HepG2 (cell line): ENCODE measurements at regions not wholly inside any gene's neighbourhood (a gene's known extent, or its start where the extent isn't known, plus 50 kb on each side); places are given as distances from the start of the nearest gene placed in this dataset.

Experiments
- ATAC-seq: fragments of 200-7000 bp; cut with Tn5 transposase; 3 replicates; pipeline ENCODE4 v1.9.1; 2020; ENCODE audit warnings: mild to moderate bottlenecking, moderate library complexity
- BruUV-seq: library from RNA; stranded (reverse); fragments of 400-500 nt; replicated peaks from 2 replicates; lab custom pipeline; 2021; lab: Mats Ljungman, UMichigan
- CTCF ChIA-PET: fragments of 300-600 bp; formaldehyde crosslinking; extraction: SDS; loops from one replicate; lab custom pipeline; 2021; ENCODE audit warnings: low total read pairs, inconsistent platforms, low intra/inter-chr PET ratio; lab: Yijun Ruan, JAX
- POLR2A ChIA-PET: fragments of 350-600 bp; sonication (Branson Sonifier 250); formaldehyde crosslinking; loops from one replicate; lab custom pipeline; 2020; ENCODE audit warnings: antibody characterized with exemption, inconsistent platforms; lab: Yijun Ruan, JAX
- DNase-seq: peaks from one replicate; pipeline ENCODE4 v3.0.0-alpha.2; 2015; ENCODE audit warnings: low spot score
- FAIRE-seq: peaks from 3 replicates; lab custom pipeline; 2011; peaks lifted over from hg19 to GRCh38; lab: Jason Lieb, UNC
- H2AFZ ChIP-seq: one replicate; pipeline ENCODE4 v1.6.1; 2011; ENCODE audit warnings: low read length, inconsistent platforms
- H3K27ac ChIP-seq: fragments of 300-600 bp; 3 replicates; pipeline ENCODE4 v1.8.0; 2011; ENCODE audit warnings: mixed run types, mild to moderate bottlenecking, mixed read lengths, low read length, inconsistent platforms; ENCODE audit not compliant: insufficient read depth; ENCODE audit errors: extremely low read length
- H3K27me3 ChIP-seq, 2 experiments: fragments of 200-600 bp in 1 of 2; 2 replicates in 1 of 2; 3 replicates in 1 of 2; pipeline versions ENCODE4 v1.6.0 to v1.8.0; 2011; ENCODE audit warnings: low read length in 2 of 2, mild to moderate bottlenecking in 2 of 2, moderate library complexity in 2 of 2, inconsistent platforms in 1 of 2; ENCODE audit not compliant: insufficient read depth in 2 of 2, control insufficient read depth in 1 of 2
- H3K36me3 ChIP-seq, 2 experiments: fragments of 200-600 bp in 1 of 2; replicated peaks in 1 of 2; 2 replicates in 1 of 2; 3 replicates in 1 of 2; pipeline versions ENCODE4 v1.5.1 to v1.8.0; 2011; ENCODE audit warnings: low read length in 2 of 2, inconsistent platforms in 1 of 2; ENCODE audit not compliant: insufficient read depth in 2 of 2, control insufficient read depth in 1 of 2
- H3K4me1 ChIP-seq: 2 replicates; pipeline ENCODE4 v1.5.1; 2012; ENCODE audit warnings: low read length, inconsistent platforms; ENCODE audit not compliant: insufficient read depth
- H3K4me2 ChIP-seq: 2 replicates; pipeline ENCODE4 v1.6.0; 2011; ENCODE audit warnings: low read depth, low read length, inconsistent platforms
- H3K4me3 ChIP-seq, 3 experiments: fragments of 200-600 bp in 1 of 3; sonication (generic), shearing (Covaris generic) in 1 of 3; replicated peaks in 1 of 3; 2 replicates each; pipeline ENCODE4 v1.5.1; 2011 to 2016; ENCODE audit warnings: low read length in 3 of 3, inconsistent platforms in 2 of 3, low read depth in 2 of 3, mild to moderate bottlenecking in 2 of 3, control low read depth in 1 of 3, mixed read lengths in 1 of 3; ENCODE audit not compliant: insufficient read depth in 1 of 3
- H3K79me2 ChIP-seq: one replicate; pipeline ENCODE4 v1.6.1; 2011; ENCODE audit warnings: low read length, inconsistent platforms; ENCODE audit not compliant: insufficient read depth
- H3K9ac ChIP-seq: 2 replicates; pipeline ENCODE4 v1.6.0; 2011; ENCODE audit warnings: mild to moderate bottlenecking, low read depth, low read length, inconsistent platforms; ENCODE audit not compliant: insufficient read depth
- H3K9me3 ChIP-seq: 2 replicates; pipeline ENCODE4 v1.5.1; 2012; ENCODE audit warnings: mild to moderate bottlenecking, low read length
- H4K20me1 ChIP-seq: 2 replicates; pipeline ENCODE4 v1.6.0; 2011; ENCODE audit warnings: inconsistent platforms, mild to moderate bottlenecking, low read length, moderate library complexity; ENCODE audit not compliant: insufficient read depth
- ARNTL ChIP-seq: sonication (generic); formaldehyde crosslinking; IDR thresholded peaks from 2 replicates; pipeline ENCODE4 v1.4.0; 2020; ENCODE audit warnings: mild to moderate bottlenecking, missing genetic modification reagents
- FOXO1 ChIP-seq: sonication (generic); formaldehyde crosslinking; IDR thresholded peaks from 2 replicates; pipeline ENCODE4 v1.4.0; 2020; ENCODE audit warnings: missing genetic modification reagents
- GPBP1L1 ChIP-seq: sonication (generic); formaldehyde crosslinking; IDR thresholded peaks from 2 replicates; pipeline ENCODE4 v1.5.0; 2020; ENCODE audit warnings: mild to moderate bottlenecking, missing genetic modification reagents
- IRF1 ChIP-seq: sonication (generic); formaldehyde crosslinking; IDR thresholded peaks from 2 replicates; pipeline ENCODE4 v1.4.0; 2020; ENCODE audit warnings: low read depth, mild to moderate bottlenecking, missing genetic modification reagents
- JUND ChIP-seq: sonication (generic); formaldehyde crosslinking; IDR thresholded peaks from 2 replicates; pipeline ENCODE4 v1.8.0; 2022; ENCODE audit warnings: mild to moderate bottlenecking, missing genetic modification reagents
- KLF11 ChIP-seq: IDR thresholded peaks from 2 replicates; pipeline ENCODE4 v1.6.1; 2016; ENCODE audit warnings: missing compliant biosample characterization
- KLF12 ChIP-seq: sonication (generic); formaldehyde crosslinking; IDR thresholded peaks from 2 replicates; pipeline ENCODE4 v1.4.0; 2020; ENCODE audit warnings: missing genetic modification reagents, borderline replicate concordance
- MAFF ChIP-seq: IDR thresholded peaks from 2 replicates; pipeline ENCODE4 v1.6.1; 2011; ENCODE audit warnings: low read depth, low read length, improper control_type of control experiment
- MAZ ChIP-seq, 2 experiments: sonication (generic) in 1 of 2; formaldehyde crosslinking in 1 of 2; IDR thresholded peaks; 2 replicates each; pipeline versions ENCODE4 v1.5.0 to v1.6.1; 2012 to 2020; ENCODE audit warnings: low read depth in 2 of 2, mild to moderate bottlenecking in 2 of 2, borderline replicate concordance in 1 of 2, improper control_type of control experiment in 1 of 2, low read length in 1 of 2, missing genetic modification reagents in 1 of 2, moderate library complexity in 1 of 2
- MTA1 ChIP-seq: sonication (generic); formaldehyde crosslinking; IDR thresholded peaks from 2 replicates; pipeline ENCODE4 v1.4.0; 2020; ENCODE audit warnings: missing genetic modification reagents, mild to moderate bottlenecking, borderline replicate concordance
- POLR2G ChIP-seq: fragments of 200-400 bp; formaldehyde crosslinking; IDR thresholded peaks from 2 replicates; pipeline ENCODE4 v1.6.1; 2018; ENCODE audit warnings: mild to moderate bottlenecking, low read depth, low read length, moderate library complexity
- PRMT3 ChIP-seq: sonication (generic); formaldehyde crosslinking; IDR thresholded peaks from 2 replicates; pipeline ENCODE4 v1.8.1; 2022; ENCODE audit warnings: low read depth, mild to moderate bottlenecking, moderate library complexity, missing genetic modification reagents, borderline replicate concordance
- WIZ ChIP-seq: sonication (generic); formaldehyde crosslinking; IDR thresholded peaks from 2 replicates; pipeline ENCODE4 v1.5.1; 2020; ENCODE audit warnings: mild to moderate bottlenecking, missing genetic modification reagents
- ZBTB38 ChIP-seq: sonication (generic); formaldehyde crosslinking; IDR thresholded peaks from 2 replicates; pipeline ENCODE4 v1.5.1; 2020; ENCODE audit warnings: mild to moderate bottlenecking, missing genetic modification reagents
- ZFP91 ChIP-seq: sonication (generic); formaldehyde crosslinking; IDR thresholded peaks from 2 replicates; pipeline ENCODE4 v1.9.0; 2022; ENCODE audit warnings: missing genetic modification reagents, mild to moderate bottlenecking, borderline replicate concordance
- ZNF234 ChIP-seq: sonication (generic); formaldehyde crosslinking; conservative IDR thresholded peaks from 2 replicates; pipeline ENCODE4 v1.5.1; 2020; ENCODE audit warnings: mild to moderate bottlenecking, missing genetic modification reagents
- ZNF24 ChIP-seq: fragments of 450-650 bp; IDR thresholded peaks from 2 replicates; pipeline ENCODE4 v1.6.1; 2017; ENCODE audit warnings: antibody characterized with exemption, mild to moderate bottlenecking
- ZNF543 ChIP-seq: sonication (generic); formaldehyde crosslinking; IDR thresholded peaks from 2 replicates; pipeline ENCODE4 v1.4.0; 2020; ENCODE audit warnings: mild to moderate bottlenecking, missing genetic modification reagents
- ZNF557 ChIP-seq: sonication (generic); formaldehyde crosslinking; IDR thresholded peaks from 2 replicates; pipeline ENCODE4 v1.4.0; 2020; ENCODE audit warnings: missing genetic modification reagents
- WGBS: methylation state at CpG from one replicate; pipeline ENCODE4 v1.1.6; 2017; ENCODE audit warnings: low lambda C conversion rate; 5-methylcytosine and 5-hydroxymethylcytosine counted together
- in situ Hi-C: cut with HindIII; loops from 2 replicates; pipeline ENCODE4 v1.10.0; 2017; ENCODE audit warnings: low pct_unique_long_range_greater_than_20kb; ENCODE audit not compliant: extremely low pct_ligation_motif_present
- intact Hi-C: fragments of 100-400 bp; cut with micrococcal nuclease; formaldehyde crosslinking; loops from one replicate; pipeline ENCODE4 v1.10.0; 2022; ENCODE audit not compliant: unreplicated experiment

- no peak for TF ChIP-seq IRF1 (CRISPR knock-in tag)
- TF ChIP-seq JUND (CRISPR knock-in tag) = no peak
- no peak for TF ChIP-seq ZNF24
- no peak for TF ChIP-seq MTA1 (CRISPR knock-in tag)
- TF ChIP-seq PRMT3 (CRISPR knock-in tag) = no peak
- TF ChIP-seq WIZ (CRISPR knock-in tag) = no peak
- no peak for TF ChIP-seq ZNF557 (CRISPR knock-in tag)
- TF ChIP-seq, all 625 proteins: peak for 0
Measured at GRCh38 chrX:39600222-39600621, 497.5 kb downstream of the BCOR start (continued).

- no peak for ATAC-seq
- Histone ChIP-seq H3K27me3 (no peaks in the 10 kb centered on the region), H4K20me1 (no peaks in the 10 kb centered on the region), H3K79me2 (no peaks in the 10 kb centered on the region), H3K4me3 (no peak overlapping the region), H3K4me2 (no peak overlapping the region), H3K4me1 (no peaks in the 10 kb centered on the region), H3K27ac (no peak overlapping the region), H3K9me3 (no peaks in the 10 kb centered on the region), H3K9ac (no peak overlapping the region), H3K36me3 (no peaks in the 10 kb centered on the region), H2AFZ (no peak overlapping the region)
- no peak for DNase-seq
- ChIA-PET CTCF (no interaction called here), POLR2A (no interaction called here)
- in situ Hi-C loops (no loop called here), intact Hi-C loops (no loop called here)
- BruUV-seq = no TSS peak
- FAIRE-seq = no peak
- WGBS = 90% methylated on average over 3 of the region's 19 CpGs
- no peak for TF ChIP-seq POLR2G
- TF ChIP-seq KLF12 (CRISPR knock-in tag) = no peak
- TF ChIP-seq ZFP91 (CRISPR knock-in tag) = no peak
- no peak for TF ChIP-seq MAFF
- TF ChIP-seq FOXO1 (CRISPR knock-in tag) = no peak
- TF ChIP-seq ARNTL (CRISPR knock-in tag) = no peak
- TF ChIP-seq ZNF543 (CRISPR knock-in tag) = no peak
- no peak for TF ChIP-seq GPBP1L1 (CRISPR knock-in tag)
- TF ChIP-seq ZBTB38 (CRISPR knock-in tag) = no peak
- no peak for TF ChIP-seq ZNF234 (CRISPR knock-in tag)
- no peak for TF ChIP-seq KLF11
- TF ChIP-seq MAZ (IDR thresholded peaks at IDR 0.05; ENCODE audit: borderline replicate concordance, low read depth, low read length) = no peak
- TF ChIP-seq MAZ (CRISPR knock-in tag; IDR thresholded peaks at IDR 0.05; ENCODE audit: low read depth) = no peak
Measured at GRCh38 chrX:39601231-39602177, 496.3 kb downstream of the BCOR start.
